SH-SY5Y (cell line): ENCODE measurements at regions not wholly inside any gene's neighbourhood (a gene's known extent, or its start where the extent isn't known, plus 50 kb on each side); places are given as distances from the start of the nearest gene placed in this dataset.

Source experiments
- GATA2 ChIP-seq: IDR thresholded peaks from 2 replicates; pipeline ENCODE4 v1.6.1; 2011; ENCODE audit warnings: mild to moderate bottlenecking, low read depth, low read length
- GATA3 ChIP-seq: IDR thresholded peaks from 2 replicates; pipeline ENCODE4 v1.6.1; 2011; ENCODE audit warnings: low read depth, mild to moderate bottlenecking, low read length, moderate library complexity

DNA sequence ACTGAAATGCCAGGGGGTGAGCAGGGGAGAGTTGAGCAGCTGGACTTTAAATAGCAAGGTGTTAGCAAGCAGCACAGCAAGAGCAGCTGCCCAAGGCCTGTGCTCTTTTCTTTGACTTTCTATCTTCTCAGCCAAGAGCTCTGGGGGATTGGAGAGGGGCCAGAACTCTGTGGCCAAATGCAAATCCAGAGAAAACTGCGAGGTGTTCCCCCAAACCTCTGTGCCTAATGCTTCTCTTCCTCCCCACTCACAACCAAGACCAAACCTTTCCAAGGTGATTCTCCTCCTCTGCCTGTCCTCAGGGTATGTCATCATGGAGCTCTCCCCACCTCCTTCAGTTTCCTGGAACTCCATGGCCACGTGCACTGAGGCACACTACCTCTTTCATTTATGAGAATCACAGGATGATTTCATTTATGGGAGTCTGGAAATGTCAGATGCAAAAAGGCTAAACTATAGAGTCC, 118.7 kb upstream of the WWC1 start:
- no peak for TF ChIP-seq GATA2
- no peak for TF ChIP-seq GATA3
